GM12891 (cell line): ENCODE measurements at regions not wholly inside any gene's neighbourhood (a gene's known extent, or its start where the extent isn't known, plus 50 kb on each side); places are given as distances from the start of the nearest gene placed in this dataset.

Source experiments
- DNase-seq: peaks from one replicate; pipeline ENCODE4 v3.0.0; 2011; ENCODE audit warnings: low spot score; ENCODE audit not compliant: insufficient read length
- FAIRE-seq: peaks from 2 replicates; lab custom pipeline; 2011; peaks lifted over from hg19 to GRCh38; lab: Jason Lieb, UNC
- PAX5 ChIP-seq: IDR thresholded peaks from 2 replicates; pipeline ENCODE4 v1.6.1; 2011; ENCODE audit warnings: low read length, moderate library complexity, mild to moderate bottlenecking; ENCODE audit not compliant: insufficient read depth, severe bottlenecking
- POLR2A ChIP-seq: IDR thresholded peaks from 2 replicates; pipeline ENCODE4 v1.6.1; 2011; ENCODE audit warnings: low read depth, low read length, control low read depth
- POLR2AphosphoS5 ChIP-seq: IDR thresholded peaks from 2 replicates; pipeline ENCODE4 v1.6.1; 2011; ENCODE audit warnings: low read depth, low read length, control low read depth
- POU2F2 ChIP-seq: IDR thresholded peaks from 2 replicates; pipeline ENCODE4 v1.6.1; 2011; ENCODE audit warnings: low read depth, mild to moderate bottlenecking, control low read depth, low read length, moderate library complexity
- SPI1 ChIP-seq: IDR thresholded peaks from 2 replicates; pipeline ENCODE4 v1.6.1; 2011; ENCODE audit warnings: low read depth, low read length, control low read depth
- TAF1 ChIP-seq: IDR thresholded peaks from 2 replicates; pipeline ENCODE4 v1.6.1; 2011; ENCODE audit warnings: low read depth, low read length, control low read depth

GRCh38 chr1:222093518-222093917, 351.6 kb upstream of the DUSP10 start:
- DNase-seq (no peak), FAIRE-seq (no peak)
- TF ChIP-seq TAF1: no peak
- no peak for TF ChIP-seq SPI1
- no peak for TF ChIP-seq POU2F2
- TF ChIP-seq POLR2A: no peak
- TF ChIP-seq PAX5: no peak
- TF ChIP-seq POLR2AphosphoS5: no peak

- DNase-seq: no peak
- TF ChIP-seq SPI1 (no peak), PAX5 (no peak), POU2F2 (no peak), TAF1 (no peak), POLR2A (no peak), POLR2AphosphoS5 (no peak)
- no peak for FAIRE-seq
These were observed 348.2 kb upstream of the DUSP10 start for GRCh38 chr1:222090103-222090502.

GRCh38 chr1:222087221-222087920, 345.5 kb upstream of the DUSP10 start:
- FAIRE-seq (no peak), DNase-seq (no peak)
- TF ChIP-seq PAX5: no peak
- TF ChIP-seq POLR2A: no peak
- no peak for TF ChIP-seq POLR2AphosphoS5
- TF ChIP-seq TAF1: no peak
- TF ChIP-seq POU2F2: no peak
- TF ChIP-seq SPI1: no peak

GRCh38 chr1:222084996-222085395, 343.1 kb upstream of the DUSP10 start:
- FAIRE-seq (no peak), DNase-seq (no peak)
- TF ChIP-seq TAF1: no peak
- no peak for TF ChIP-seq POLR2A
- no peak for TF ChIP-seq POLR2AphosphoS5
- no peak for TF ChIP-seq PAX5
- TF ChIP-seq SPI1: no peak
- no peak for TF ChIP-seq POU2F2

- FAIRE-seq (no peak), DNase-seq (no peak)
- TF ChIP-seq TAF1: no peak
- TF ChIP-seq POLR2A: no peak
- no peak for TF ChIP-seq POU2F2
- no peak for TF ChIP-seq PAX5
- no peak for TF ChIP-seq SPI1
- TF ChIP-seq POLR2AphosphoS5: no peak
These were observed 342.2 kb upstream of the DUSP10 start for GRCh38 chr1:222084048-222084447.

- FAIRE-seq: no peak
- TF ChIP-seq TAF1 (no peak), POU2F2 (no peak), POLR2AphosphoS5 (no peak), SPI1 (no peak), POLR2A (no peak), PAX5 (no peak)
- no peak for DNase-seq
These were observed 340.0 kb upstream of the DUSP10 start for GRCh38 chr1:222081859-222082258.

- no peak for FAIRE-seq
- DNase-seq: no peak
- no peak for TF ChIP-seq PAX5
- TF ChIP-seq POU2F2: no peak
- no peak for TF ChIP-seq SPI1
These were observed 337.7 kb upstream of the DUSP10 start for GRCh38 chr1:222079566-222079965.

- TF ChIP-seq POLR2A (no peak), TAF1 (no peak), POLR2AphosphoS5 (no peak), POU2F2 (no peak), SPI1 (no peak), PAX5 (no peak)
- FAIRE-seq (no peak), DNase-seq (no peak)
These were observed 335.3 kb upstream of the DUSP10 start for GRCh38 chr1:222077206-222077605.

- FAIRE-seq: no peak
- TF ChIP-seq PAX5 (no peak), POLR2AphosphoS5 (no peak), TAF1 (no peak), POLR2A (no peak), POU2F2 (no peak), SPI1 (no peak)
- DNase-seq: no peak
These were observed 332.4 kb upstream of the DUSP10 start for GRCh38 chr1:222074317-222074716.

GRCh38 chr1:222073307-222073995, 331.6 kb upstream of the DUSP10 start:
- no peak for FAIRE-seq
- TF ChIP-seq PAX5 (no peak), SPI1 (no peak), POU2F2 (no peak), TAF1 (no peak), POLR2A (no peak), POLR2AphosphoS5 (no peak)
- no peak for DNase-seq
